GM18499 (cell line): ENCODE measurements at regions not wholly inside any gene's neighbourhood (a gene's known extent, or its start where the extent isn't known, plus 50 kb on each side); places are given as distances from the start of the nearest gene placed in this dataset.

Experiments used
- ATAC-seq: cut with Tn5 transposase; IDR thresholded peaks from one replicate; pipeline ENCODE4 v1.9.1; 2021; ENCODE audit warnings: moderate number of reproducible peaks; ENCODE audit not compliant: insufficient read depth, unreplicated experiment

- ATAC-seq = no peak
These were observed 92.6 kb downstream of the RDH14 start for GRCh38 chr2:18467749-18468360.

- no peak for ATAC-seq
These were observed 94.5 kb downstream of the RDH14 start for GRCh38 chr2:18465979-18466378.

- ATAC-seq = no peak
These were observed 95.5 kb downstream of the RDH14 start for GRCh38 chr2:18464913-18465312.

- no peak for ATAC-seq
These were observed 104.4 kb downstream of the RDH14 start for GRCh38 chr2:18456026-18456425.

GRCh38 chr2:18455236-18455862 lies 105.1 kb downstream of the RDH14 start:
- ATAC-seq = no peak

GRCh38 chr2:18454692-18455235 lies 105.7 kb downstream of the RDH14 start:
- no peak for ATAC-seq

- ATAC-seq = no peak
These were observed 113.7 kb downstream of the RDH14 start for GRCh38 chr2:18446715-18447114.

- ATAC-seq = no peak
These were observed 114.8 kb downstream of the RDH14 start for GRCh38 chr2:18445433-18446320.

- ATAC-seq = no peak
These were observed 115.6 kb downstream of the RDH14 start for GRCh38 chr2:18444806-18445205.

- no peak for ATAC-seq
These were observed 118.9 kb downstream of the RDH14 start for GRCh38 chr2:18441583-18441982.

- no peak for ATAC-seq
These were observed 119.7 kb downstream of the RDH14 start for GRCh38 chr2:18440777-18441176.

GRCh38 chr2:18440141-18440661 lies 120.3 kb downstream of the RDH14 start:
- ATAC-seq = no peak

GRCh38 chr2:18439716-18440115 lies 120.7 kb downstream of the RDH14 start:
- ATAC-seq = no peak

- ATAC-seq = no peak
These were observed 122.5 kb downstream of the RDH14 start for GRCh38 chr2:18437909-18438308.

- no peak for ATAC-seq
These were observed 123.9 kb downstream of the RDH14 start for GRCh38 chr2:18436503-18437005.

- ATAC-seq = no peak
These were observed 124.9 kb downstream of the RDH14 start for GRCh38 chr2:18435426-18436037.

- ATAC-seq = no peak
These were observed 126.6 kb downstream of the RDH14 start for GRCh38 chr2:18433872-18434271.

GRCh38 chr2:18432999-18433398 lies 127.5 kb downstream of the RDH14 start:
- ATAC-seq = no peak

GRCh38 chr2:18430996-18431748 lies 129.3 kb downstream of the RDH14 start:
- ATAC-seq = no peak
